ENCODE measurements at regions not wholly inside any gene's neighbourhood (a gene's known extent, or its start where the extent isn't known, plus 50 kb on each side); places are given as distances from the start of the nearest gene placed in this dataset.

DNA sequence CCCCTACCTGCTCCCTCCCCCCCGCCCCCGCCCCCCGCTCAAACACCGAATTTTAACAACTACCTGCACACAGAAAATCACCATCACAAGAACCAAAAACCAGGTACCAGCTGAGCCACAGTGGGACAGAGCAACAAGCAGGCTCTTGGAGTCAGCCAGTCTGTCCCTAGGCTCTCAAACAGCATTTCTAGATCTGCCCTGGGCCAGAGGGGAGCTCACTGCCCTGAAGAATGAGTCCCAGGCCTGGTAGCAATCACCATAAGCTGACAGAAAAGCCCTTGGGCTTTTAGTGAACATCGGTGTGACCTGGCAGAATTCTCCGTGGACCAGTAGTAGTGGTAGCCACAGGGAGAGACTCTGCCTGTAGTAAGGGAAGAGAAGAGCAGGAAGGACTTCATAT is 58.3 kb downstream of the C11orf87 start:
- TF ChIP-seq RARB (CRISPR knock-in tag; IDR thresholded peaks at IDR 0.05) (no peak), ARNTL (CRISPR knock-in tag; IDR thresholded peaks at IDR 0.05; ENCODE audit: borderline replicate concordance, low read depth) (no peak)
- ATAC-seq, result no peak

DNA sequence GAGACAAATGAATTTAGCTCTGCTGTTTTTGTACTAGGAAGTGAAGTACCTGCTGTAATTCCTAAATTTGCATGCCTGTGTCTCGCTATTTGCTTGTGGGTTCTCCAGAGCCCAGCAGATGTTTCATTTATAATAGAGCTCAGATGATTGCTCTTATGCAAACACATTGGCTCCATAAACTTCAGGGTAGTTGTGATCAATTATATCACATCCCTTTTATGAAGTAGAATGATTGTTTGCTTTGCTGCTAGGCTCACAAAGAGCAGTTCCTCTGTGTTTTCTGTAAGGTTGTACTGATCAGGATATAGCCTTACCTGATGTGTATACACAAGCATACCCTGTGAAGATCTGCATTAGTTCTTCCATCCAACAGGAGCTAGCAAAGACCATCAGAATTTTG is 64.1 kb downstream of the C11orf87 start:
- ATAC-seq, result no peak
- TF ChIP-seq ZFP30 (CRISPR knock-in tag; IDR thresholded peaks at IDR 0.05) (no peak), PPARA (CRISPR knock-in tag; IDR thresholded peaks at IDR 0.05; ENCODE audit: borderline replicate concordance) (no peak), ISL1 (CRISPR knock-in tag; IDR thresholded peaks at IDR 0.05) (no peak), OSR1 (CRISPR knock-in tag; IDR thresholded peaks at IDR 0.05) (no peak), RARB (CRISPR knock-in tag; IDR thresholded peaks at IDR 0.05) (no peak), ARNTL (CRISPR knock-in tag; IDR thresholded peaks at IDR 0.05; ENCODE audit: borderline replicate concordance, low read depth) (no peak)
- TF ChIP-seq, protein P1, sequence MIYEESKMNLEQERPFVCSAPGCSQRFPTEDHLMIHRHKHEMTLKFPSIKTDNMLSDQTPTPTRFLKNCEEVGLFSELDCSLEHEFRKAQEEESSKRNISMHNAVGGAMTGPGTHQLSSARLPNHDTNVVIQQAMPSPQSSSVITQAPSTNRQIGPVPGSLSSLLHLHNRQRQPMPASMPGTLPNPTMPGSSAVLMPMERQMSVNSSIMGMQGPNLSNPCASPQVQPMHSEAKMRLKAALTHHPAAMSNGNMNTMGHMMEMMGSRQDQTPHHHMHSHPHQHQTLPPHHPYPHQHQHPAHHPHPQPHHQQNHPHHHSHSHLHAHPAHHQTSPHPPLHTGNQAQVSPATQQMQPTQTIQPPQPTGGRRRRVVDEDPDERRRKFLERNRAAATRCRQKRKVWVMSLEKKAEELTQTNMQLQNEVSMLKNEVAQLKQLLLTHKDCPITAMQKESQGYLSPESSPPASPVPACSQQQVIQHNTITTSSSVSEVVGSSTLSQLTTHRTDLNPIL (CRISPR knock-in tag; IDR thresholded peaks at IDR 0.05; ENCODE audit: low read depth), result no peak

DNA sequence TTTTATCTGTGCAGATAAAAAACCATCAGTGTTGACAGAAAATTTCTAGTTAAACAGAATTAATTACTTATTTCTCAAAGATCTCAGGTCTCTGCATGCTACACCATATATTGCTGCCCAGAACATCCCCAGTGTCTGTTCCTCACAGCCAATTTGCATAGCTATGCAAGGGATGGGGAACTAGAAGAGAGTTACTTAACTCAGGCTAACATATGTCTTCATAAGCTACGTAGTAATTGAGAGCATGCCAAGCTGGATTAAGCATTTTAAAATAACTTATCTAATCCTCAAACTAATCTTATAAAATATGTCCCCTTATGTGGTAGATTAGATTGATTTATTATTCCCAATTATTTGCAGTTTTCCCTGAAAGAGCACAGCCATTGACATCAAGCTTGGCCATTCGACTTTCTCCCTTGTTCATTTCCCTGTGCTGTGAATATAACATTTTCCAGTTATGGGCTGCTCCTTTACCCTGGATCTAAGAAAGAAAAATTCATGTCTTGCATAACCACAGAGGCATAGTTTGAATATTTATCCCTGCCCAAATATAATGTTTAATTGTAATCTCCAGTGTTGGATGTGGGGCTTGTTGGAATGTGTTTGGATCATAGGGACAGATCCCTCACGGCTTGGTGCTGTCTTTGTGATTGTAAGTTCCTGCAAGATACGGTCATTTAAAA is 69.1 kb downstream of the C11orf87 start:
- ATAC-seq, result no peak
- TF ChIP-seq, protein P2, sequence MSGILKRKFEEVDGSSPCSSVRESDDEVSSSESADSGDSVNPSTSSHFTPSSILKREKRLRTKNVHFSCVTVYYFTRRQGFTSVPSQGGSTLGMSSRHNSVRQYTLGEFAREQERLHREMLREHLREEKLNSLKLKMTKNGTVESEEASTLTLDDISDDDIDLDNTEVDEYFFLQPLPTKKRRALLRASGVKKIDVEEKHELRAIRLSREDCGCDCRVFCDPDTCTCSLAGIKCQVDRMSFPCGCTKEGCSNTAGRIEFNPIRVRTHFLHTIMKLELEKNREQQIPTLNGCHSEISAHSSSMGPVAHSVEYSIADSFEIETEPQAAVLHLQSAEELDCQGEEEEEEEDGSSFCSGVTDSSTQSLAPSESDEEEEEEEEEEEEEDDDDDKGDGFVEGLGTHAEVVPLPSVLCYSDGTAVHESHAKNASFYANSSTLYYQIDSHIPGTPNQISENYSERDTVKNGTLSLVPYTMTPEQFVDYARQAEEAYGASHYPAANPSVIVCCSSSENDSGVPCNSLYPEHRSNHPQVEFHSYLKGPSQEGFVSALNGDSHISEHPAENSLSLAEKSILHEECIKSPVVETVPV (CRISPR knock-in tag; IDR thresholded peaks at IDR 0.05), result no peak
- TF ChIP-seq, protein P1 (CRISPR knock-in tag; IDR thresholded peaks at IDR 0.05; ENCODE audit: low read depth), result no peak
- TF ChIP-seq BACH2 (CRISPR knock-in tag; IDR thresholded peaks at IDR 0.05; ENCODE audit: borderline replicate concordance) (no peak), ZNF70 (CRISPR knock-in tag; IDR thresholded peaks at IDR 0.05) (no peak), ZFP3 (CRISPR knock-in tag; IDR thresholded peaks at IDR 0.05) (no peak), TCF4 (CRISPR knock-in tag; IDR thresholded peaks at IDR 0.05; ENCODE audit: borderline replicate concordance) (no peak), ARNTL (CRISPR knock-in tag; IDR thresholded peaks at IDR 0.05; ENCODE audit: borderline replicate concordance, low read depth) (no peak), PPARA (CRISPR knock-in tag; IDR thresholded peaks at IDR 0.05; ENCODE audit: borderline replicate concordance) (no peak), ZC3H10 (CRISPR knock-in tag; IDR thresholded peaks at IDR 0.05) (no peak), OSR1 (CRISPR knock-in tag; IDR thresholded peaks at IDR 0.05) (no peak), RARB (CRISPR knock-in tag; IDR thresholded peaks at IDR 0.05) (no peak), TOX (CRISPR knock-in tag; IDR thresholded peaks at IDR 0.05; ENCODE audit: borderline replicate concordance) (no peak), SNAI2 (CRISPR knock-in tag; IDR thresholded peaks at IDR 0.05) (no peak), ZFP30 (CRISPR knock-in tag; IDR thresholded peaks at IDR 0.05) (no peak), ZNF8 (CRISPR knock-in tag; IDR thresholded peaks at IDR 0.05) (no peak)
- TF ChIP-seq, protein P3, sequence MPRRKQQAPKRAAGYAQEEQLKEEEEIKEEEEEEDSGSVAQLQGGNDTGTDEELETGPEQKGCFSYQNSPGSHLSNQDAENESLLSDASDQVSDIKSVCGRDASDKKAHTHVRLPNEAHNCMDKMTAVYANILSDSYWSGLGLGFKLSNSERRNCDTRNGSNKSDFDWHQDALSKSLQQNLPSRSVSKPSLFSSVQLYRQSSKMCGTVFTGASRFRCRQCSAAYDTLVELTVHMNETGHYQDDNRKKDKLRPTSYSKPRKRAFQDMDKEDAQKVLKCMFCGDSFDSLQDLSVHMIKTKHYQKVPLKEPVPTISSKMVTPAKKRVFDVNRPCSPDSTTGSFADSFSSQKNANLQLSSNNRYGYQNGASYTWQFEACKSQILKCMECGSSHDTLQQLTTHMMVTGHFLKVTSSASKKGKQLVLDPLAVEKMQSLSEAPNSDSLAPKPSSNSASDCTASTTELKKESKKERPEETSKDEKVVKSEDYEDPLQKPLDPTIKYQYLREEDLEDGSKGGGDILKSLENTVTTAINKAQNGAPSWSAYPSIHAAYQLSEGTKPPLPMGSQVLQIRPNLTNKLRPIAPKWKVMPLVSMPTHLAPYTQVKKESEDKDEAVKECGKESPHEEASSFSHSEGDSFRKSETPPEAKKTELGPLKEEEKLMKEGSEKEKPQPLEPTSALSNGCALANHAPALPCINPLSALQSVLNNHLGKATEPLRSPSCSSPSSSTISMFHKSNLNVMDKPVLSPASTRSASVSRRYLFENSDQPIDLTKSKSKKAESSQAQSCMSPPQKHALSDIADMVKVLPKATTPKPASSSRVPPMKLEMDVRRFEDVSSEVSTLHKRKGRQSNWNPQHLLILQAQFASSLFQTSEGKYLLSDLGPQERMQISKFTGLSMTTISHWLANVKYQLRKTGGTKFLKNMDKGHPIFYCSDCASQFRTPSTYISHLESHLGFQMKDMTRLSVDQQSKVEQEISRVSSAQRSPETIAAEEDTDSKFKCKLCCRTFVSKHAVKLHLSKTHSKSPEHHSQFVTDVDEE (CRISPR knock-in tag; IDR thresholded peaks at IDR 0.05), result no peak
- TF ChIP-seq, protein P4, sequence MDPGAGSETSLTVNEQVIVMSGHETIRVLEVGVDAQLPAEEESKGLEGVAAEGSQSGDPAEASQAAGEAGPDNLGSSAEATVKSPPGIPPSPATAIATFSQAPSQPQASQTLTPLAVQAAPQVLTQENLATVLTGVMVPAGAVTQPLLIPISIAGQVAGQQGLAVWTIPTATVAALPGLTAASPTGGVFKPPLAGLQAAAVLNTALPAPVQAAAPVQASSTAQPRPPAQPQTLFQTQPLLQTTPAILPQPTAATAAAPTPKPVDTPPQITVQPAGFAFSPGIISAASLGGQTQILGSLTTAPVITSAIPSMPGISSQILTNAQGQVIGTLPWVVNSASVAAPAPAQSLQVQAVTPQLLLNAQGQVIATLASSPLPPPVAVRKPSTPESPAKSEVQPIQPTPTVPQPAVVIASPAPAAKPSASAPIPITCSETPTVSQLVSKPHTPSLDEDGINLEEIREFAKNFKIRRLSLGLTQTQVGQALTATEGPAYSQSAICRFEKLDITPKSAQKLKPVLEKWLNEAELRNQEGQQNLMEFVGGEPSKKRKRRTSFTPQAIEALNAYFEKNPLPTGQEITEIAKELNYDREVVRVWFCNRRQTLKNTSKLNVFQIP (CRISPR knock-in tag; IDR thresholded peaks at IDR 0.05; ENCODE audit: borderline replicate concordance, low read depth), result no peak

DNA sequence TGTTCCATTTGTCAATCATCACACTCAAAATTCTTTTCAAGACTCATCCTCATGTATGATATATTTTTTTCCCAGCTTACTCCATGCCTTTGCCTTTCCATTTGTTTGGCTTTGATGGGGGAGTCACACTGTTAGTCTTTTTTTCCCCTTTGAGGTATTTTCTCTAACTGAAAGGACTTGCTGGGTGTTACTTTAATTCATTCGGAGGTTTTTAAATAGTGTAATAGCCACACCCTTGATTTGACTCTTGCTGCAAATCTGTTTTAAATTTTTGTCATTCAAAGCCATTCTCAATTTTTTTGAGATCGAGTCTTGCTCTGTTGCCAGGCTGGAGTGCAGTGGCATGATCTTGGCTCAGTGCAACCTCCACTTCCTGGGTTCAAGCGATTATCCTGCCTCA is 84.1 kb downstream of the C11orf87 start:
- ATAC-seq, result no peak
- TF ChIP-seq, protein P3 (CRISPR knock-in tag; IDR thresholded peaks at IDR 0.05), result no peak
- TF ChIP-seq, protein P4 (CRISPR knock-in tag; IDR thresholded peaks at IDR 0.05; ENCODE audit: borderline replicate concordance, low read depth), result no peak
- no peak for TF ChIP-seq ZC3H10 (CRISPR knock-in tag; IDR thresholded peaks at IDR 0.05)
- TF ChIP-seq, protein P2 (CRISPR knock-in tag; IDR thresholded peaks at IDR 0.05), result no peak

All from SK-N-SH treated with all-trans-retinoic acid at 6 μM for 48 hours (cell line).